HEK293T (cell line): ENCODE measurements at regions not wholly inside any gene's neighbourhood (a gene's known extent, or its start where the extent isn't known, plus 50 kb on each side); places are given as distances from the start of the nearest gene placed in this dataset.
A peak's percentile ranks its signal among the peaks of the same experiment; 100 is the strongest.

Experiments
- CTCF ChIA-PET: fragments of 350-600 bp; formaldehyde crosslinking; extraction: SDS; loops from one replicate; lab custom pipeline; 2021; ENCODE audit warnings: antibody characterized with exemption, inconsistent platforms; lab: Yijun Ruan, JAX
- POLR2A ChIA-PET: fragments of 350-600 bp; formaldehyde crosslinking; extraction: SDS; loops from one replicate; lab custom pipeline; 2020; ENCODE audit warnings: antibody characterized with exemption, inconsistent platforms; lab: Yijun Ruan, JAX
- DNase-seq: peaks from one replicate; pipeline ENCODE4 v3.0.0; 2012; ENCODE audit warnings: mixed read lengths; ENCODE audit errors: extremely low spot score
- ARNT ChIP-seq: fragments of 450-650 bp; IDR thresholded peaks from 2 replicates; pipeline ENCODE4 v1.6.1; 2017; ENCODE audit warnings: mild to moderate bottlenecking
- BHLHE40 ChIP-seq: fragments of 450-650 bp; IDR thresholded peaks from 2 replicates; pipeline ENCODE4 v1.6.1; 2016; ENCODE audit warnings: mild to moderate bottlenecking, moderate library complexity, borderline replicate concordance
- CTBP1 ChIP-seq: fragments of 450-650 bp; IDR thresholded peaks from 2 replicates; pipeline ENCODE4 v1.6.1; 2016; ENCODE audit warnings: borderline replicate concordance
- ELF4 ChIP-seq: fragments of 450-650 bp; IDR thresholded peaks from 2 replicates; pipeline ENCODE4 v1.6.1; 2017; ENCODE audit warnings: antibody characterized with exemption
- FOXA1 ChIP-seq: fragments of 450-650 bp; IDR thresholded peaks from 2 replicates; pipeline ENCODE4 v1.6.1; 2016; ENCODE audit warnings: mild to moderate bottlenecking
- FOXK2 ChIP-seq: fragments of 450-650 bp; IDR thresholded peaks from 2 replicates; pipeline ENCODE4 v1.6.1; 2016; ENCODE audit warnings: mild to moderate bottlenecking
- FOXM1 ChIP-seq: fragments of 450-650 bp; IDR thresholded peaks from 2 replicates; pipeline ENCODE4 v1.6.1; 2017; ENCODE audit warnings: mild to moderate bottlenecking, borderline replicate concordance
- HDGF ChIP-seq: fragments of 450-650 bp; IDR thresholded peaks from 2 replicates; pipeline ENCODE4 v1.6.1; 2017; ENCODE audit warnings: antibody characterized with exemption, borderline replicate concordance
- L3MBTL2 ChIP-seq: fragments of 450-650 bp; conservative IDR thresholded peaks from 2 replicates; pipeline ENCODE4 v1.6.1; 2016; ENCODE audit warnings: mild to moderate bottlenecking
- LEF1 ChIP-seq: fragments of 450-650 bp; IDR thresholded peaks from 2 replicates; pipeline ENCODE4 v1.6.1; 2017; ENCODE audit warnings: mild to moderate bottlenecking, borderline replicate concordance
- NFRKB ChIP-seq: fragments of 450-650 bp; IDR thresholded peaks from 2 replicates; pipeline ENCODE4 v1.6.1; 2016; ENCODE audit warnings: mild to moderate bottlenecking, moderate library complexity
- SP1 ChIP-seq: fragments of 450-650 bp; IDR thresholded peaks from 2 replicates; pipeline ENCODE4 v1.6.1; 2017
- SUZ12 ChIP-seq: fragments of 450-650 bp; IDR thresholded peaks from 2 replicates; pipeline ENCODE4 v1.6.1; 2016; ENCODE audit warnings: mild to moderate bottlenecking
- TARDBP ChIP-seq: fragments of 450-650 bp; IDR thresholded peaks from 2 replicates; pipeline ENCODE4 v1.6.1; 2016
- ZNF384 ChIP-seq: fragments of 450-650 bp; IDR thresholded peaks from 2 replicates; pipeline ENCODE4 v1.6.1; 2016
- TF ChIP-seq, protein P1 (sequence below): fragments of 450-650 bp; IDR thresholded peaks from 2 replicates; pipeline ENCODE4 v1.6.1; 2016

DNA sequence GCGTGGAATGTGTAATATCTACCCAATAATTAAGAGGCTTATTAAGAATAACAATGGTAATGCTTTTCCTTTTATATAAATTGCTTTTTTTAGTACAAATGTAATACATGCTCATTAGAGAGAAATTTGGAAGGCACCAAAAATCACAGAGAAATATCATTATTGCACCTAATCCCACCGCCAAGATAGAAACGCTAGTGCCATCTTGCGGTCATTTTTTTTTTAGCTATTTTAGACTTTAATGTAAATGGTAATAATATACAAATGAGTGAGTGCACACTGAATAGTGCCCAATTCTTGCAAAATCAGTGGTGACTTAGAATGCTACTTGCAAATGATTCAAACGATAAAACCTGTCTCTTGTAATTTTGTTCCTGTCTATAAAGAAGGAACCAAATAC lies 576.8 kb upstream of the TMEM132C start:
- no peak for DNase-seq
- TF ChIP-seq L3MBTL2: no peak
- TF ChIP-seq TARDBP: no peak
- TF ChIP-seq ARNT: no peak
- TF ChIP-seq, protein P1, sequence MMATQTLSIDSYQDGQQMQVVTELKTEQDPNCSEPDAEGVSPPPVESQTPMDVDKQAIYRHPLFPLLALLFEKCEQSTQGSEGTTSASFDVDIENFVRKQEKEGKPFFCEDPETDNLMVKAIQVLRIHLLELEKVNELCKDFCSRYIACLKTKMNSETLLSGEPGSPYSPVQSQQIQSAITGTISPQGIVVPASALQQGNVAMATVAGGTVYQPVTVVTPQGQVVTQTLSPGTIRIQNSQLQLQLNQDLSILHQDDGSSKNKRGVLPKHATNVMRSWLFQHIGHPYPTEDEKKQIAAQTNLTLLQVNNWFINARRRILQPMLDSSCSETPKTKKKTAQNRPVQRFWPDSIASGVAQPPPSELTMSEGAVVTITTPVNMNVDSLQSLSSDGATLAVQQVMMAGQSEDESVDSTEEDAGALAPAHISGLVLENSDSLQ: no peak
- TF ChIP-seq CTBP1: no peak
- TF ChIP-seq ZNF384: no peak
- TF ChIP-seq LEF1: no peak
- TF ChIP-seq BHLHE40: no peak
- no peak for TF ChIP-seq NFRKB
- TF ChIP-seq FOXA1: no peak
- TF ChIP-seq HDGF: no peak
- TF ChIP-seq FOXM1: no peak
- TF ChIP-seq ELF4: no peak
- no peak for TF ChIP-seq SUZ12
- TF ChIP-seq FOXK2: no peak
- no peak for TF ChIP-seq SP1
- POLR2A ChIA-PET: no interaction called here
- CTCF ChIA-PET: no interaction called here

- DNase-seq: no peak
- ChIA-PET CTCF (no interaction called here), POLR2A (no interaction called here)
- TF ChIP-seq L3MBTL2: no peak
- TF ChIP-seq SUZ12: no peak
- no peak for TF ChIP-seq FOXM1
- no peak for TF ChIP-seq CTBP1
- no peak for TF ChIP-seq ZNF384
- no peak for TF ChIP-seq HDGF
Measured at GRCh38 chr12:127696963-127697362, 570.0 kb upstream of the TMEM132C start.

DNA sequence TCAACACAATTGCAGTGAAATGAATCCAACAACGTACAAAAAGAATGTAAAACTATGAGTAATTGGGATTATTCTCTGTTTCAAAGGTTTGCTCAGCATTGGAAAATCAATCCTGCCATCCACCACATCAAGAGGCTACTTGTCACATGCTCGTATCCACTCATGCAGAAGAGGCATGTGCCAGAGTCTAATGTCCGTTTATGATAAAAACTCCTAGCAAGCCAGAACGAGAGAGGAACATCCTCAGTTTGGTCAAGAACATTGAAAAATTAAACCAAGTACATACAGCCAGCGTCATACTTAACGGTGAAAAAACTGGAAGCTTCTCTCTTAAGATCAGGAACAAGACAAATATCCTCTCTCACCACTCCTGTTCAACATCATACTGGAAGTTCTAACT lies 563.9 kb upstream of the TMEM132C start:
- TF ChIP-seq SP1 (no peak), BHLHE40 (no peak), LEF1 (no peak), FOXK2 (no peak), ARNT (no peak)
- TF ChIP-seq, protein P1: no peak
- CTCF ChIA-PET: no interaction called here
- POLR2A ChIA-PET: no interaction called here

GRCh38 chr12:127711108-127711507 lies 555.9 kb upstream of the TMEM132C start:
- ChIA-PET CTCF (interaction anchor here (0.7 kb wide), 1 partner anchor 10 kb away, joined by 3 read pairs; no protein-coding TSS in a partner anchor), POLR2A (no interaction called here)
- peak; percentile 19 for DNase-seq
- no peak for TF ChIP-seq LEF1
- no peak for TF ChIP-seq FOXK2
- TF ChIP-seq HDGF: no peak
- no peak for TF ChIP-seq FOXA1
- TF ChIP-seq CTBP1: no peak
- no peak for TF ChIP-seq ARNT
- no peak for TF ChIP-seq SUZ12
- TF ChIP-seq TARDBP: no peak
- TF ChIP-seq NFRKB: no peak
- TF ChIP-seq FOXM1: no peak
- no peak for TF ChIP-seq L3MBTL2
- TF ChIP-seq ELF4: no peak

More for the DNA sequence above, 563.9 kb upstream of the TMEM132C start:
- no peak for DNase-seq

DNA sequence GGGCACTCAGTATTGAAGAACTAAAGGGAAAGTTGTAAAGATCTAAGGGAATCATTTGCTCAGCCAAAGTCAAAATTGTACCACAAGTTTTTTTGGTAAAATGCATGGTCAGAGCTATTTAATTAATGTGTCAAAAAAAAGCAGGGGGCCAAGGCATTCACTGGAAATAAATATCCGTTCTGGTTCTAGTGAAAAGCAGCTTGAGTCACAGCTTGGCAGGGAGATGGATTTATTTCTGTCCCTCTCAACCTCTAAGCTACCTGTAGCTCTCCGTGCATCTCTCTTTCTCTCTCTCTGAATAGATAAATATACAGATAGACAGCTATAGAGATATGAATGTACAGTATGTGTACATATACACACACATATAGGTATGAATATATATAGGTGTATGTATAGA lies 554.4 kb upstream of the TMEM132C start:
- DNase-seq: no peak
- POLR2A ChIA-PET: no interaction called here
- CTCF ChIA-PET: interaction anchor here (0.7 kb wide), 1 partner anchor 35 kb away, joined by 3 read pairs; no protein-coding TSS in a partner anchor
- no peak for TF ChIP-seq SP1
- TF ChIP-seq LEF1: no peak
- no peak for TF ChIP-seq BHLHE40

DNA sequence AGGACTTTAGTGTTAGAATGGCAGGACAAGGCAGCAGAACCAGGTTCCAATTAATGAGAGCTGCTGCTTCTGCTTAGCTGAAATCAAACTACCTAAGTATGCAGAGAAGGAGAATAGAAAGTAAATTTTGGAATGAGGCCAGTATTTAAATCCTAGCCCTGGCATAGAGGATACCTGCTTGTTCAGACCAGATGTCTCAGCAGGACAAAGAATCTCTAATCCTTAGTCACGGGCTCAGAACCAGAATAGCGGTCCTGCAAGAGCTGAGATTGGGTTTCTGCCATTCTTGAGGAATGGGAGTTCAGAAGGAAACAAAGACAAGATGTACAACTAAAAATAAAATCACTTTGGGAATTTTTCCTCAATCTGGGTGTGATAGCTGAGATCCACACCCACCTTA lies 550.8 kb upstream of the TMEM132C start:
- POLR2A ChIA-PET: no interaction called here
- TF ChIP-seq SP1: no peak
- no peak for TF ChIP-seq ZNF384
- no peak for TF ChIP-seq BHLHE40
- no peak for TF ChIP-seq HDGF
- TF ChIP-seq, protein P1: no peak
- no peak for TF ChIP-seq FOXM1
- TF ChIP-seq FOXA1: no peak
- TF ChIP-seq CTBP1: no peak
- no peak for TF ChIP-seq ARNT
- no peak for TF ChIP-seq NFRKB
- no peak for TF ChIP-seq ELF4
- CTCF ChIA-PET: no interaction called here

DNA sequence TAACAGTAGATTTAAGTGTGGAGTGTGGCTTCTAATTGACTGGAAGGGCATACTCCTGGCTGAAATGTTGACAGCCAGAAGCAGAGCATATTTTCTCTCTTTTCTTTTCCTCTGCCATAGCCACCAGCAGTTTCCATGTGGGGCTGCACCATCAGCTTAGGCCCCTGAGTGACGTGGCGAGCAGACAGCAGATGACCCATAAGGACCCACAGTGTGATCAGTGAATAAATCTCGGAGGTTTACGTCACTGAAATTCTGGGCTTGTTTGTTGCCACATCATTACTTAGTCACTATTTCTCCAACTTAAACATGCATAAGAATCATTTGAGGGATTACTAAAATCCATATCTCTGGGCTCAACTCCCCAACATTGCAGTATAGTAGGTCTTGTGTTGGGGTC lies 549.7 kb upstream of the TMEM132C start:
- POLR2A ChIA-PET: no interaction called here
- CTCF ChIA-PET: no interaction called here
- TF ChIP-seq ELF4 (no peak), HDGF (no peak), FOXM1 (no peak), ARNT (no peak), LEF1 (no peak), ZNF384 (no peak), SP1 (no peak), SUZ12 (no peak), FOXA1 (no peak)
- TF ChIP-seq, protein P1: no peak
- DNase-seq: no peak

More for the DNA sequence above, 550.8 kb upstream of the TMEM132C start:
- no peak for DNase-seq
